Stimulated activated CD4-positive, alpha-beta T cell treated with anti-CD3 and anti-CD28 coated beads, Interleukin-12 subunit alpha, Interleukin-12 subunit beta, amount 100 ng/mL, for 48 hours (primary cell): ENCODE measurements at regions not wholly inside any gene's neighbourhood (a gene's known extent, or its start where the extent isn't known, plus 50 kb on each side); places are given as distances from the start of the nearest gene placed in this dataset.
"Not testable (repeated sequence)": the region's sequence is repeated elsewhere in the genome, so short reads cannot be mapped to it uniquely, and the experiment has no call there.

Source experiments
- DNase-seq, 3 donors: peaks; one replicate each; pipeline ENCODE4 v3.0.0-alpha.2; 2020; ENCODE audit warnings: low read depth in 2 of 3, low spot score in 1 of 3

DNA sequence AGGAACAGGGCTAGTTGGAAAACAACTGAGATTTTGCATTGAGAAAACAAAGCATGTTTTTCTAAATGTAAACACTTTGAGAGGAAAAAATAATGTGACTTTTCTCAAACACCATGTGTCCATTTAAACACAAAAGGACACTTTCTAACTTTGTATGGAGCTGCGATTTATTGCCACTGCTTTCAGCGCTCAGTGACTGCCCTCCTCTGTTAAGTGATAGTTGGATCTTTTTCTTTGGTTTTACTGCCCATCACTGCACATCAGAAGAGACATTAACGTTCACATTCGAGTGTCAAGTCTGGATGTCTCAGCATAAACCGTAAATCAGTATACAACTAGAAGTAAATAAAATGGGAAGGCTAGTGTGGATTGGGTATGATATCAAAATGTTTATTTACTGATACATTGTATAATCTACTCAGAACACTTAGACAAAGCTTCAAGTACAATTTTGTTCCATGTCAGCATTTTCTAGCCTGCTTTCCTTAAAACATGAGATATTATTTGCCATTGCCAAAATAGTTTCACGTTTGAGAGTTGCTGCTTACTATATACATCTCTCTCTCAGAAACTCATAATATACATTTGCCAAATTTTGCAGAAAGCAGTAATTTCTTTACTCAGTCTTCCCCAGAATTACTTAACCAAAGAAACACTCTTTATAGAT is 237.6 kb downstream of the IKZF2 start:
- DNase-seq = no peak

- DNase-seq = no peak
These were observed 238.8 kb downstream of the IKZF2 start for GRCh38 chr2:212912445-212913103.

GRCh38 chr2:212911011-212911410 is 240.4 kb downstream of the IKZF2 start:
- DNase-seq = no peak

DNA sequence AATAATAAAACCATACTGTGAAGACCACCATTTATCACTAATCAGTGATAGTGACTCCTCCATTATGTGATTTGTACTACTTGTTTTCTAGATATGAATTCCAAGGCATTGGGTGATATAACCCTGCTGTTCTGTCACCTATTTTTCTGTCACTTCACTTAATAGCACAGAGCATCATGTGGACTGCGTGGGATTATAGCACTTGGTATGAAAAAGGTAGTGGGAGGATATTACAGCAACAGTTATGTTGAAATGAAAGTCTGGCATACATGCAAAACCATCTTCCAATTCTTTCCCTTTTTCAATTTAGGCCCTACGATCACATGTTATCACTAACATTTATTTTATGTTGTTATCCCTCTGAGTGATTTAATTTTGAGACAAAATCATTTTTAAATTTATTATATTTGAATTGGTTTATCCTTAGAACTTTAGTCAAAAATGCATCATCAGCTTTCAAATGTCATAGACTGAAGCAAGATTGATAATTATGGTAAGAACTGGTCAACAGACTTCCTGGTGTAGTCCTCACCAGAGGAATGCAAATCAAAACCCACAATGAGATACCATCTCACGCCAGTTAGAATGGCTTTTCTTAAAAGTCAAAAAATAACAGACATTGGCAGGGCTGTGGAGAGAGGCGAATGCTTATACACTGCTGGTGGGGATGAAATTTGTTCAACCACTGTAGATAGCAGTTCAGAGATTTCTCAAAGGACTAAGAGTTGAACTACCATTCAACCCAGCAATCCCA is 242.6 kb downstream of the IKZF2 start:
- DNase-seq = no peak

- no peak for DNase-seq
These were observed 243.4 kb downstream of the IKZF2 start for GRCh38 chr2:212908031-212908430.

DNA sequence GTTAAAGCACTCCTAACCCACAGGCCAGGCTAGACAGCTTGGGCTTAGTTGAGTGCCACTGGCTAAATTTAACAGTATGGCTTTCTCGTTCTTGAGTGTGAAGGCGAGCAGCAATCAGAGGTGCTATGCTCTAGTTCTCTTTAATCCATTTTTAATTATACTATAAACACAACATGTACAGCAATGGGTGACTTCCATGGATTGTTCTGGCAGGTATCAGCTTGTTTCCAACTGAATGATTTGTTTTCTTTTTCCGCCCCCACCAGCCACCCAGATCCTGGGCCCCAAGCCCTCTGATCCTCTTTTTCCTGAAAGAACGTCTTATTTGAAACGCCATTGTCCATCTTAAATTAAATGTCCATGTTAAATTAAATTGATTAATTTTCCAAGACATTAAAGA is 244.8 kb downstream of the IKZF2 start:
- DNase-seq = no peak

GRCh38 chr2:212905640-212906201 is 245.7 kb downstream of the IKZF2 start:
- no peak for DNase-seq

GRCh38 chr2:212904646-212905045 is 246.8 kb downstream of the IKZF2 start:
- no peak for DNase-seq

- DNase-seq = no peak
These were observed 248.0 kb downstream of the IKZF2 start for GRCh38 chr2:212903413-212903812.

DNA sequence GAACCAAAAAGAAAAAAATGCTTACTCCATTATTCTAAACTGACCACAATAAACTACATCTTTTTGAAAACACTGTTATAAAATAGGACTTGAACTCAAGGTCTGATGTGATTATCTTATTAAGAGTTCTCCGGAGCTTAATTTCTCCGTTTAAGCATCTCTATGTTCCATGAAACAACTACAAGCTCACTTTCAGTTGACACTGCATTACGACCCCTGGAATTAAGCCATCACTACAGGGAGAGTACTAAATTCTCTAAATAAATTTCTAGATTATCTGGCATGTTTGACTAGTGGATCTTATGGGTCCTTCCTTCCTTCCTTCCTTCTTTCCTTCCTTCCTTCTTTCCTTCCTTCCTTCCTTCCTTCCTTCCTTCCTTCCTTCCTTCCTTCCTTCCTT is 249.0 kb downstream of the IKZF2 start:
- no peak for DNase-seq

DNA sequence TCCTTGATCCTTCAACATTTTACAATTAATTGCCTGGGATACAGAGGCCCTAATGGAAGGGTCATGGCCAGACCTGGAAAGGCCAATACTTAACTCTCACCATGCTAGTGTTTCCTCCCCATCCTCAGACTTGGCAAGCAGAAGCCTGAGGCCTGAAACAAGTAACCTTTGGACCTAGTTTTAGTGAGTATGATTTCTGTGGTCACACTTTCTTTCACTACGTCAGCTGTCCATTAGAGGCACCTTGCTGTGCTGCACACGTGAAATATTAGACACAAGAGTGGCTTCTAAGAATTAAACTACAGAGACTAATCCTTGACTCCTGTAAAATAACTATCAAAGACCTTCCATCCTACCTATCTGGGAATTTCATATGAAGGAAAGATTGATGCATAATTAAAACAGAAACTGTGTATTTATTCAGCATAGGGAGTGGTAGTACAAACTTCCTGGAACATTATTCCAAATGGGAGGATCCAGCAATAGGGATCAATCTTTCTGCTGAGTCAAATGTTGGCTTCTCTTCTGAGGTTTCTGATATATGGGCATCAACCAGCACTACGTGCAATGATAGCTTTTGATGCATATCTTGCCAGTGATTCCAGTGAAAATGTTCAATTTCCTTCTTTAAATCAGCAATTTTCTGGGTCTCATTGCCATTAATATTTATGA is 249.7 kb downstream of the IKZF2 start:
- no peak for DNase-seq

GRCh38 chr2:212900715-212901114 is 250.7 kb downstream of the IKZF2 start:
- DNase-seq = no peak

GRCh38 chr2:212898011-212898410 is 253.4 kb downstream of the IKZF2 start:
- DNase-seq = no peak

GRCh38 chr2:212897296-212897695 is 254.1 kb downstream of the IKZF2 start:
- no peak for DNase-seq

GRCh38 chr2:212894026-212894425 is 257.4 kb downstream of the IKZF2 start:
- no peak for DNase-seq

DNA sequence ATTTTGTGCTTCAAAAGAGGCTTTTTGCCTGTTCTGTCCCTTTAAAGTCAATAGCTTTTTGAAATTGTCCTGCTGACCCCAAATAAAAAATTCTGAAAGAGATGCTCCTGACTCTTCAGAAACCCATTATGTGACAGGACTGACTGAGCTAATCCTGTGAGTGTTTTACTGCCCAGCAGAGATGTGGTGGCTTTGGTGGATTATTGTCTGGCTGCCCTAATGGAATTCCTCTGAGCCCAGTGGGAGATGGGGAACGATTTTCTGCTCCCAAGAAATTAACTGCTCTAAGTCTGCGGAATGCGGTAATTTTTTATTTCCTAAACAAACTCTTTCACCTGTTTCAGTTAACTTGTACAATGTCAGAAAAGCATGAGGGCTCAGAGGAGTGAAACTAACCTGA is 258.2 kb downstream of the IKZF2 start:
- DNase-seq = no peak

DNA sequence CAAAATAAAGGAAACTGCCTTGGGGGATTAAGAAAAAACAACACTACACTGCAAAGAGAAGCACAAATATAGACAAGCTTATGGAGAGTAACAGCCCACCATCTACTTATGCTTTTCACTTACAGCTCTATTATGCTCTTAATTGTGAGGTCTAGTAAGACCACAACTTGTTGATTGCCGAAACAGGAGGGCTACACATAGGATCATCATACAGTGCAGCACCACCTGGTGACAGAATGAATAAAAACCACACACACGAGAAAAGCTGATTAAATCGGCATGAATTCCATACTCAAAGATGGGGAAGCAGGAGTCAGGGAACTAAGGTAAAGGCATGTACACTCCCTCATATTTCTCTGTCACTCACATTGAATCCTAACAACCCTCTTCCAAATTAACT is 259.2 kb downstream of the IKZF2 start:
- DNase-seq = no peak

DNA sequence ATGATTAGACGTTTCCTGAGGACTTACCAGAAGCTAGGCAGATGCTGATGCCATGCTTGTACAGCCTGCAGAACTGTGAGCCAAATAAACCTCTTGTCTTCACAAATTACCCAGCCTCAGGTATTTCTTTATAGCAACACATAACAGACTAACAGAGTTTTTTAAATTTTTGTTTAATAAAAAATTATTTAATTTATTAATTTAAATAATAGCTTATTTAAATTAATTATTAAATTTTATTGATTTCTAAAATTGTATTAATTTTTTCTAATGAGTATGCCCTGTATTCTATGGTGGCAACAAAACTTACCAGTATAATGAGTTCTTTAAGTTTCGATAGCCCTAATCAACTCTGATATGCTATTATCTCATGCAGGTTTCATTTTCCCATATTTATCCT is 259.8 kb downstream of the IKZF2 start:
- no peak for DNase-seq

DNA sequence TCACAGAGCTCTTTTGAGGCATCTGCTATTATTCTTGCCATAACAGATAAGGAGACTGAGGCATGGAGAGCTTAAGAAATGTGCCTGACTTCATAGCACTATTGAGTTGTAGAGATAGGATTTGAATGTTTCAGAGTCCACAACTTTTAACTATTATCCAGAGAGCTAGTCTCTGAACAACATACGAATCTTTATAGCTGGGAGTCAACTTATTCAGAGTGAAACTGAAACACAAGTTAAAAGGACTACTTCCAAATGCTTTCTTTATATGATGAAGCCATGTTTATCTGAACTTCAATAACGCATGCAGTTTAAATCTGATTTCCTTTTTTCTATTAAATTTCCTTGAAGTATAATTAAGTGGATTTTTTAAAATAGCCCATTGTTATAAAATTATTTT is 268.8 kb downstream of the IKZF2 start:
- no peak for DNase-seq

GRCh38 chr2:212876556-212876955 is 274.9 kb downstream of the IKZF2 start:
- not testable (repeated sequence) for DNase-seq

- DNase-seq = not testable (repeated sequence)
These were observed 275.5 kb downstream of the IKZF2 start for GRCh38 chr2:212875950-212876349.
